Neural cell (in vitro differentiated cells): ENCODE measurements at regions not wholly inside any gene's neighbourhood (a gene's known extent, or its start where the extent isn't known, plus 50 kb on each side); places are given as distances from the start of the nearest gene placed in this dataset.

Experiments
- H2AFZ ChIP-seq: fragments of 200-600, 300-800 bp; sonication (generic), shearing (Covaris generic); 2 replicates; pipeline ENCODE4 v1.6.0; 2014; ENCODE audit warnings: low read depth, mild to moderate bottlenecking, antibody characterized with exemption, low read length, moderate library complexity
- H3F3A ChIP-seq: fragments of 200-600 bp; shearing (Covaris generic); 2 replicates; pipeline ENCODE4 v1.6.1; 2016; ENCODE audit warnings: mild to moderate bottlenecking, moderate library complexity, mixed read lengths, antibody characterized with exemption, low read length; ENCODE audit not compliant: insufficient read depth, poor library complexity, severe bottlenecking
- H3K27ac ChIP-seq: fragments of 200-600, 300-800 bp; sonication (generic), shearing (Covaris generic); 2 replicates; pipeline ENCODE4 v1.5.1; 2014; ENCODE audit warnings: mild to moderate bottlenecking, low read length, moderate library complexity
- H3K27me3 ChIP-seq: fragments of 300-800, 200-600 bp; sonication (generic), shearing (Covaris generic); 2 replicates; pipeline ENCODE4 v1.6.0; 2014; ENCODE audit warnings: mild to moderate bottlenecking, low read depth, low read length, moderate library complexity; ENCODE audit not compliant: insufficient read depth
- H3K36me3 ChIP-seq: fragments of 300-800, 200-600 bp; sonication (generic), shearing (Covaris generic); 2 replicates; pipeline ENCODE4 v1.5.1; 2014; ENCODE audit warnings: mild to moderate bottlenecking, antibody characterized with exemption, low read length, moderate library complexity; ENCODE audit not compliant: insufficient read depth
- H3K4me2 ChIP-seq: fragments of 300-800, 200-600 bp; sonication (generic), shearing (Covaris generic); 2 replicates; pipeline ENCODE4 v1.6.0; 2014; ENCODE audit warnings: mild to moderate bottlenecking, low read length
- H3K4me3 ChIP-seq: fragments of 300-800, 200-600 bp; sonication (generic), shearing (Covaris generic); 2 replicates; pipeline ENCODE4 v1.5.1; 2014; ENCODE audit warnings: mild to moderate bottlenecking, low read length, moderate library complexity
- H3K79me2 ChIP-seq: fragments of 200-600 bp; shearing (Covaris generic); replicated peaks from 2 replicates; pipeline ENCODE4 v1.6.0; 2014; ENCODE audit warnings: mild to moderate bottlenecking, low read length, moderate library complexity; ENCODE audit not compliant: insufficient read depth
- H3K9ac ChIP-seq: fragments of 300-800, 200-600 bp; sonication (generic), shearing (Covaris generic); 2 replicates; pipeline ENCODE4 v1.6.1; 2016; ENCODE audit warnings: mild to moderate bottlenecking, low read length, mixed read lengths
- H3K9me2 ChIP-seq: fragments of 200-600 bp; shearing (Covaris generic); 2 replicates; pipeline ENCODE4 v1.6.1; 2016; ENCODE audit warnings: mild to moderate bottlenecking, low read length, mixed read lengths; ENCODE audit not compliant: insufficient read depth
- H3K9me3 ChIP-seq: fragments of 200-600, 300-800 bp; sonication (generic), shearing (Covaris generic); 2 replicates; pipeline ENCODE4 v1.6.1; 2016; ENCODE audit warnings: mild to moderate bottlenecking, mixed run types, low read length, moderate library complexity, mixed read lengths
- H4K20me1 ChIP-seq: fragments of 200-600 bp; shearing (Covaris generic); 2 replicates; pipeline ENCODE4 v1.6.1; 2016; ENCODE audit warnings: mild to moderate bottlenecking, mixed run types; ENCODE audit not compliant: insufficient read depth
- EP300 ChIP-seq: fragments of 450-650 bp; conservative IDR thresholded peaks from 2 replicates; pipeline ENCODE4 v1.6.1; 2014; ENCODE audit warnings: antibody characterized with exemption, mild to moderate bottlenecking, moderate library complexity; ENCODE audit not compliant: poor library complexity, severe bottlenecking
- EZH2 ChIP-seq: fragments of 200-600, 300-800 bp; shearing (Covaris generic), sonication (generic); IDR thresholded peaks from 2 replicates; pipeline ENCODE4 v1.6.1; 2014; ENCODE audit warnings: antibody characterized with exemption, low read length, borderline replicate concordance, mild to moderate bottlenecking; ENCODE audit not compliant: insufficient read depth, poor library complexity, severe bottlenecking
- MXI1 ChIP-seq: fragments of 450-650 bp; conservative IDR thresholded peaks from 2 replicates; pipeline ENCODE4 v1.6.1; 2014; ENCODE audit warnings: antibody characterized with exemption, mild to moderate bottlenecking; ENCODE audit not compliant: poor library complexity, severe bottlenecking
- POLR2AphosphoS5 ChIP-seq: IDR thresholded peaks from 2 replicates; pipeline ENCODE4 v1.6.1; 2012
- RAD21 ChIP-seq: fragments of 450-650 bp; conservative IDR thresholded peaks from 2 replicates; pipeline ENCODE4 v1.6.1; 2014; ENCODE audit warnings: antibody characterized with exemption, mild to moderate bottlenecking, moderate library complexity
- SMC3 ChIP-seq: fragments of 450-650 bp; conservative IDR thresholded peaks from 2 replicates; pipeline ENCODE4 v1.6.1; 2014; ENCODE audit warnings: antibody characterized with exemption, mild to moderate bottlenecking, moderate library complexity; ENCODE audit not compliant: poor library complexity
- TAF1 ChIP-seq: IDR thresholded peaks from 2 replicates; pipeline ENCODE4 v1.6.1; 2012; ENCODE audit warnings: low read depth
- TF ChIP-seq, protein P1 (sequence below): IDR thresholded peaks from 2 replicates; pipeline ENCODE4 v1.6.1; 2012; ENCODE audit warnings: borderline replicate concordance
- TF ChIP-seq, protein P2 (sequence below): fragments of 450-650 bp; IDR thresholded peaks from 2 replicates; pipeline ENCODE4 v1.5.1; 2014; ENCODE audit warnings: antibody characterized with exemption, mild to moderate bottlenecking, moderate library complexity; ENCODE audit not compliant: poor library complexity, severe bottlenecking

DNA sequence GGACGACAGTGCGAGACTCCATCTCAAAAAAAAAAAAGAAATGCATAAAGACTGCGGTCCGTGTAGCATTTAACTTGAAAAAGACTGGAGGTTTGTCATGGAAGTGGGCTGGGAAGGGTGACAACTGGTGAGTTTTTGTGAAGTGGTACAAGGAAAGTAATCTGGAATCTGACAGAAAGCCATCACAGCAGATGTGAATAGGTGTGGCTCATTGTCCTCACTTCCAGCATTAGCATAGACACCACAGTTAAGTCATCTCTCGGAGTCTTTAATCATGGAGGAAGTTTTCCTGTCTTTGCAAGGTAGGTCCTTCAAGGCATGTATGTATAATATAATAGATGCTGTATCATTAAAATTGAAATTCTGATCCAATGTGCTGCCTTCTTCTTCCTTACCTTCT is 453.2 kb downstream of the TFAP2A start:
- no peak overlapping the region for H3K9ac ChIP-seq
- H3K4me2 ChIP-seq: no peak overlapping the region
- no peaks in the 10 kb centered on the region for H3F3A ChIP-seq
- no peaks in the 10 kb centered on the region for H3K79me2 ChIP-seq
- H3K36me3 ChIP-seq: no peaks in the 10 kb centered on the region
- H3K27ac ChIP-seq: no peak overlapping the region
- no peaks in the 10 kb centered on the region for H3K9me3 ChIP-seq
- H4K20me1 ChIP-seq: no peaks in the 10 kb centered on the region
- TF ChIP-seq EP300 (no peak), MXI1 (no peak), RAD21 (no peak), SMC3 (no peak), TAF1 (no peak), EZH2 (no peak), POLR2AphosphoS5 (no peak)
- TF ChIP-seq, protein P1, sequence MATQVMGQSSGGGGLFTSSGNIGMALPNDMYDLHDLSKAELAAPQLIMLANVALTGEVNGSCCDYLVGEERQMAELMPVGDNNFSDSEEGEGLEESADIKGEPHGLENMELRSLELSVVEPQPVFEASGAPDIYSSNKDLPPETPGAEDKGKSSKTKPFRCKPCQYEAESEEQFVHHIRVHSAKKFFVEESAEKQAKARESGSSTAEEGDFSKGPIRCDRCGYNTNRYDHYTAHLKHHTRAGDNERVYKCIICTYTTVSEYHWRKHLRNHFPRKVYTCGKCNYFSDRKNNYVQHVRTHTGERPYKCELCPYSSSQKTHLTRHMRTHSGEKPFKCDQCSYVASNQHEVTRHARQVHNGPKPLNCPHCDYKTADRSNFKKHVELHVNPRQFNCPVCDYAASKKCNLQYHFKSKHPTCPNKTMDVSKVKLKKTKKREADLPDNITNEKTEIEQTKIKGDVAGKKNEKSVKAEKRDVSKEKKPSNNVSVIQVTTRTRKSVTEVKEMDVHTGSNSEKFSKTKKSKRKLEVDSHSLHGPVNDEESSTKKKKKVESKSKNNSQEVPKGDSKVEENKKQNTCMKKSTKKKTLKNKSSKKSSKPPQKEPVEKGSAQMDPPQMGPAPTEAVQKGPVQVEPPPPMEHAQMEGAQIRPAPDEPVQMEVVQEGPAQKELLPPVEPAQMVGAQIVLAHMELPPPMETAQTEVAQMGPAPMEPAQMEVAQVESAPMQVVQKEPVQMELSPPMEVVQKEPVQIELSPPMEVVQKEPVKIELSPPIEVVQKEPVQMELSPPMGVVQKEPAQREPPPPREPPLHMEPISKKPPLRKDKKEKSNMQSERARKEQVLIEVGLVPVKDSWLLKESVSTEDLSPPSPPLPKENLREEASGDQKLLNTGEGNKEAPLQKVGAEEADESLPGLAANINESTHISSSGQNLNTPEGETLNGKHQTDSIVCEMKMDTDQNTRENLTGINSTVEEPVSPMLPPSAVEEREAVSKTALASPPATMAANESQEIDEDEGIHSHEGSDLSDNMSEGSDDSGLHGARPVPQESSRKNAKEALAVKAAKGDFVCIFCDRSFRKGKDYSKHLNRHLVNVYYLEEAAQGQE: no peak
- TF ChIP-seq, protein P2, sequence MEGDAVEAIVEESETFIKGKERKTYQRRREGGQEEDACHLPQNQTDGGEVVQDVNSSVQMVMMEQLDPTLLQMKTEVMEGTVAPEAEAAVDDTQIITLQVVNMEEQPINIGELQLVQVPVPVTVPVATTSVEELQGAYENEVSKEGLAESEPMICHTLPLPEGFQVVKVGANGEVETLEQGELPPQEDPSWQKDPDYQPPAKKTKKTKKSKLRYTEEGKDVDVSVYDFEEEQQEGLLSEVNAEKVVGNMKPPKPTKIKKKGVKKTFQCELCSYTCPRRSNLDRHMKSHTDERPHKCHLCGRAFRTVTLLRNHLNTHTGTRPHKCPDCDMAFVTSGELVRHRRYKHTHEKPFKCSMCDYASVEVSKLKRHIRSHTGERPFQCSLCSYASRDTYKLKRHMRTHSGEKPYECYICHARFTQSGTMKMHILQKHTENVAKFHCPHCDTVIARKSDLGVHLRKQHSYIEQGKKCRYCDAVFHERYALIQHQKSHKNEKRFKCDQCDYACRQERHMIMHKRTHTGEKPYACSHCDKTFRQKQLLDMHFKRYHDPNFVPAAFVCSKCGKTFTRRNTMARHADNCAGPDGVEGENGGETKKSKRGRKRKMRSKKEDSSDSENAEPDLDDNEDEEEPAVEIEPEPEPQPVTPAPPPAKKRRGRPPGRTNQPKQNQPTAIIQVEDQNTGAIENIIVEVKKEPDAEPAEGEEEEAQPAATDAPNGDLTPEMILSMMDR: no peak
- H3K4me3 ChIP-seq: no peak overlapping the region
- no peaks in the 10 kb centered on the region for H3K27me3 ChIP-seq
- no peak overlapping the region for H2AFZ ChIP-seq
- no peaks in the 10 kb centered on the region for H3K9me2 ChIP-seq

DNA sequence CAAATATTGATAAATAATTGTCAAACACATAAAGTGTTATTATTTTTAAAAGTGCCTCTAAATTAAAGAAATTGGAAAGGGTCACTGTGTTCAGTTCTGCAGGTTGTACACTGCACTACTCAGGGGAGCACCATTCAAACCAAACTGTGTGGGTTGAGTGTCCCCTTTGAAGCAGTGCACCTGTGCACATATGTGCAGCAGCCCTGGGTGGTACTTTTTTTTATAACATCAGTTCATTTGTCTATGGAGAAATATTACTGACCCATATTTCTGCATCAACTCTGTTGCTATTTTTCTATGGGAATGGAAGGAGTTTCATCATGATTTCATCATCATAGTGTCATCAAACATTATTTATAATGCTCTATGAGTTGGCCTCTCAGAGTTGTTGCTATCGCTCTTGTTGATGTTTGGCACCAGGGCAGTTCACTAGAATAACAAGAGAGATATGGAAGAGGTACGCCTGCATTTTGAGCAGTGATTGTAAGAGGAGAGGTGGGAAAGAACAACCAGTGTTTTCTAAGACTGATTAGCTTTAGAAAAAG is 457.6 kb downstream of the TFAP2A start:
- Histone ChIP-seq H3K4me3 (no peak overlapping the region), H3K79me2 (no peaks in the 10 kb centered on the region), H3K27ac (no peak overlapping the region), H3K9ac (no peak overlapping the region), H4K20me1 (no peaks in the 10 kb centered on the region), H3K36me3 (no peaks in the 10 kb centered on the region), H3K27me3 (no peaks in the 10 kb centered on the region), H3K9me3 (no peaks in the 10 kb centered on the region), H3F3A (no peaks in the 10 kb centered on the region), H2AFZ (no peak overlapping the region), H3K9me2 (no peaks in the 10 kb centered on the region), H3K4me2 (no peak overlapping the region)
- TF ChIP-seq TAF1: no peak
- no peak for TF ChIP-seq SMC3
- no peak for TF ChIP-seq EZH2
- no peak for TF ChIP-seq RAD21
- no peak for TF ChIP-seq POLR2AphosphoS5
- no peak for TF ChIP-seq MXI1
- TF ChIP-seq, protein P2: no peak
- TF ChIP-seq EP300: no peak
- TF ChIP-seq, protein P1: no peak
